Tibial artery (tissue), 4 donors: ENCODE measurements at regions not wholly inside any gene's neighbourhood (a gene's known extent, or its start where the extent isn't known, plus 50 kb on each side); places are given as distances from the start of the nearest gene placed in this dataset.

ENCODE experiments used
- DNase-seq, 2 donors: peaks; one replicate each; pipeline ENCODE4 v3.0.0-alpha.2; 2019
- H3K27ac ChIP-seq, 2 donors: fragments of 200-600 bp; sonication (generic) in 1 of 2; 1 replicate in 1 of 2; 2 replicates in 1 of 2; pipeline ENCODE4 v1.5.1; 2018 to 2019; ENCODE audit warnings: mild to moderate bottlenecking in 1 of 2
- H3K27me3 ChIP-seq, 2 donors: fragments of 200-600 bp; sonication (generic) in 1 of 2; one replicate each; pipeline versions ENCODE4 v1.5.1 to v1.6.0; 2016 to 2019
- H3K36me3 ChIP-seq, 3 donors: fragments of 200-600 bp; sonication (generic) in 2 of 3; one replicate each; pipeline ENCODE4 v1.5.1; 2016 to 2019; ENCODE audit warnings: mild to moderate bottlenecking in 2 of 3
- H3K4me1 ChIP-seq, 4 donors: fragments of 200-600 bp; sonication (generic) in 2 of 4; 1 replicate in 3 of 4; 2 replicates in 1 of 4; pipeline ENCODE4 v1.5.1; 2016 to 2019
- H3K4me3 ChIP-seq, 2 donors: fragments of 200-600 bp; sonication (generic) in 1 of 2; 1 replicate in 1 of 2; 2 replicates in 1 of 2; pipeline ENCODE4 v1.5.1; 2018 to 2019; ENCODE audit warnings: mild to moderate bottlenecking in 2 of 2
- H3K9me3 ChIP-seq, 3 donors: fragments of 200-600 bp; sonication (generic) in 1 of 3; one replicate each; pipeline ENCODE4 v1.5.1; 2016 to 2019
- intact Hi-C: fragments of 100-400 bp; cut with DNase I; formaldehyde crosslinking; loops from one replicate; pipeline ENCODE4 v1.15.0; 2023; ENCODE audit warnings: low total_unique reads
- TF ChIP-seq, protein P1 (sequence below), 2 experiments: fragments of 200-600 bp in 1 of 2; fragments of 450-650 bp in 1 of 2; IDR thresholded peaks; one replicate each; pipeline ENCODE4 v1.5.1; 2017 to 2019; ENCODE audit warnings: antibody characterized with exemption in 2 of 2, mild to moderate bottlenecking in 1 of 2, moderate library complexity in 1 of 2

DNA sequence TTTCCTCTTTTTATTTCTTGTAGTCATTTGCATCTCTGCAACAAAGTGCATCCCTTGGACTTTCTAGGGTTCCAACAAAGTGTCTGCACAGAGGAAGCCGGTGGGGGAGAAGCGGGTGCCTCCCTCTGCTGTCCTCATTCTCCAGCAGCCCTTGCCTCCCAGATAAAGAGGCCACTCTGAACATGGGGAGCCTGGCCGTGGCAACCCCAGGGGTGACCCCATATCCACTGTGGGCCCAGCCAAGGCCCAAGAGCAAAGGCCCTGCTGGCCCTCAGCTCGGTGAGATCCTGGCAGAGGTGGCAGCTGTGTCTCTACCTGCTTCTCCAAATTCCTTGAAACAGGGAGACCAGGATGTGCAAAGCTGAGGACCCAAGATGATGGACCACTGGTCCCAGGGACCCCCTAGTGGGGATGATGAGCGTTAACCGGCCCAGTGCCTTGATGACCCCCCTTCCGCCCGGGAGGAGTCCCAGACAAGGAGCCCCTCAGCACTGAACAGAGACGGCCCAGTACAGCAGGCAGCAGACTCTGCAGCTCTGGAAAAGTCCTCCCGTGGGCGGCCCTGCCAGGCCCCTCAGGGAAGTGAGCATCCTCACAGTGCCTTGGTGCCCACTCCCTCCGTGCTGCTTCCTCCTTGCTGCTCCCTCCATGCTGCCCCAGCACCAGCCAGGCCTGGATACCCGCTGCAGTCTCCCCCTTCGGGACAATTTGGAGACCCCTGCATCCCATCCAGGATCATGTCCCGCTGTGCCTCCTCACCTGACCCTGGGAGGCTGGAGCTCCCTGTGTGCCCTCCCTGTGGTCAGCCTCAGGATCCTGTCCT is 62.5 kb downstream of the MRPL36 start:
- TF ChIP-seq, protein P1, sequence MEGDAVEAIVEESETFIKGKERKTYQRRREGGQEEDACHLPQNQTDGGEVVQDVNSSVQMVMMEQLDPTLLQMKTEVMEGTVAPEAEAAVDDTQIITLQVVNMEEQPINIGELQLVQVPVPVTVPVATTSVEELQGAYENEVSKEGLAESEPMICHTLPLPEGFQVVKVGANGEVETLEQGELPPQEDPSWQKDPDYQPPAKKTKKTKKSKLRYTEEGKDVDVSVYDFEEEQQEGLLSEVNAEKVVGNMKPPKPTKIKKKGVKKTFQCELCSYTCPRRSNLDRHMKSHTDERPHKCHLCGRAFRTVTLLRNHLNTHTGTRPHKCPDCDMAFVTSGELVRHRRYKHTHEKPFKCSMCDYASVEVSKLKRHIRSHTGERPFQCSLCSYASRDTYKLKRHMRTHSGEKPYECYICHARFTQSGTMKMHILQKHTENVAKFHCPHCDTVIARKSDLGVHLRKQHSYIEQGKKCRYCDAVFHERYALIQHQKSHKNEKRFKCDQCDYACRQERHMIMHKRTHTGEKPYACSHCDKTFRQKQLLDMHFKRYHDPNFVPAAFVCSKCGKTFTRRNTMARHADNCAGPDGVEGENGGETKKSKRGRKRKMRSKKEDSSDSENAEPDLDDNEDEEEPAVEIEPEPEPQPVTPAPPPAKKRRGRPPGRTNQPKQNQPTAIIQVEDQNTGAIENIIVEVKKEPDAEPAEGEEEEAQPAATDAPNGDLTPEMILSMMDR (IDR thresholded peaks at IDR 0.05) = no peak
- H3K36me3 ChIP-seq = no peaks in the 10 kb centered on the region
- DNase-seq = peak in 1 of 2 donors; percentile 54
- no peak overlapping the region for H3K4me3 ChIP-seq
- intact Hi-C loops = no loop called here
- peaks cover 0 to 4% (median 0%) of the 10 kb centered on the region in 3 donors for H3K9me3 ChIP-seq
- H3K27ac ChIP-seq = no peak overlapping the region
- peaks cover 0 to 3% of the 10 kb centered on the region in 2 donors for H3K27me3 ChIP-seq
- H3K4me1 ChIP-seq = no peaks in the 10 kb centered on the region

DNA sequence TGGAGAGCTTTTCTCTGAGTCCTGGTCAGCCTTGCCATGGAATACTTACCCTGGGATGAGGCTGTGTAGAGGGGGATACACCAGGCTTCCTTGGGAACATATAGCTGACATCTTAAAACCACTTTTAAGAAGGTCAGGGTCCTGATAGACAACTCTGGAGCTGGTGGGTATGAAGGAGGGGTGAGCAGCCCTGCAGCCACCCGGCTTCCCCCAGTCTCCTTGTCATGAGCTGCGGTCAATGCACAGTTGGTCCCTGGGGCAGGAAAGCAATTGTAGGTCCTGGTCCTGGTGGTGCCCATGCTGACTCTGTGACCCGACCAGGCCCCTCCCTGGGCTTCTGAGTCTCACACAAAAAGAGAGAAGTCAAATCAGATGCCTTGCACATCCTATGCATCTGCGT is 63.6 kb downstream of the MRPL36 start:
- H3K27me3 ChIP-seq = peaks cover 0 to 3% of the 10 kb centered on the region in 2 donors
- H3K27ac ChIP-seq = no peak overlapping the region
- intact Hi-C loops = no loop called here
- peaks cover 0 to 4% (median 0%) of the 10 kb centered on the region in 3 donors for H3K9me3 ChIP-seq
- no peak for DNase-seq
- H3K4me3 ChIP-seq = no peak overlapping the region
- no peaks in the 10 kb centered on the region for H3K36me3 ChIP-seq
- TF ChIP-seq, protein P1 (IDR thresholded peaks at IDR 0.05) = no peak
- no peaks in the 10 kb centered on the region for H3K4me1 ChIP-seq

DNA sequence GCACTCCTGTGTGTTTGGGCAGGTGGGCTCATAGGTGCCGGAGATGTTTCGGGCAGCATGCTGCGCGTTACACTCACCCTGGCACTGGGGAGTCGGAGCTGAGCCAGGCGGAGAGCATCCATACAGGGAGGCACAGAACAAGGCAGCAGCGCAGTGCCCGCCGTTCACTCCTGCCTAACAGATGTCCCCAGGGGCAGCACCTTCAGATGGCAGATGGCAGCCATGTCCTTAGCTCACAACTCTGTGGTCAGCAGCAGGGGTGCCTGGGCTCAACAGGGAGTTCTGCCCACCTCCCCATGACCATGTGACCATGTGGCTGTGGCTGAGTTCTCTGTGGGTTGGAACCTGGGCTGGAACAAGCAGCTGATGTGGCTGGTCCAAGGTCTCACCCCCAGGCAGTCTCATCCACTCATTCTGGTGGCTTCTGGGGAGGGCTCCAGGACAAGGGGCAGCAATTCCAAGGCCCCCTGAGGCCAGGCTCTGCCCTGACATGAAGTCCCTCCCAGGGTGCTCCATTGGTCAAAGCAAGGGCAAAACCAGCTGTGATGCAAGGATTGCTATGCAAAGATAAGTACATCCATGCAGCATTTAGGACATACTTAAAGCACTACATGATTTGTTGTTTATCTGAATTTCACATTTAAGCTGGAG is 64.2 kb downstream of the MRPL36 start:
- no peaks in the 10 kb centered on the region for H3K36me3 ChIP-seq
- H3K27ac ChIP-seq = no peak overlapping the region
- no peak for DNase-seq
- no peak overlapping the region for H3K4me3 ChIP-seq
- intact Hi-C loops = no loop called here
- H3K4me1 ChIP-seq = no peaks in the 10 kb centered on the region
- peaks cover 0 to 4% (median 0%) of the 10 kb centered on the region in 3 donors for H3K9me3 ChIP-seq
- peaks cover 0 to 6% of the 10 kb centered on the region in 2 donors for H3K27me3 ChIP-seq
- TF ChIP-seq, protein P1 (IDR thresholded peaks at IDR 0.05) = no peak

DNA sequence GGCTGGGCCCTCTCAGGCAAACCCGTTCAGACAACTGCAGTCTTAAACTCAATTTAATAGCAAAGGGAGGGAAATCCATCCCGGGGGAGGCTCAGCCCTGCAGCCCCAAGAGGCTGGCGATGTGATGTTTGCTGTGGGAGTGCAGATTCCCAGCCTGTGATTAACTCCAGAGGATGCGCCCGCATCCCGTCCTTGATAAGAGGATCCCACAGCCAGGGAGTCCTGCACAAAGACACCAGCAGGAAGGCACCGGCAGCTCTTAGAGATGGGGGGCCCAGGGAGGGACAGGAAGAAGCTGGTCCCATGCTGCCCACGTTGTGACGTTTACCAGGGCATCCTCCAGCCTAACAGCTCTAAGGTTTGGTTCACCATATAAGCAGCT is 64.7 kb downstream of the MRPL36 start:
- no peaks in the 10 kb centered on the region for H3K4me1 ChIP-seq
- H3K9me3 ChIP-seq = peaks cover 0 to 4% (median 0%) of the 10 kb centered on the region in 3 donors
- no peaks in the 10 kb centered on the region for H3K36me3 ChIP-seq
- no peak for DNase-seq
- no peak overlapping the region for H3K27ac ChIP-seq
- TF ChIP-seq, protein P1 (IDR thresholded peaks at IDR 0.05) = no peak
- intact Hi-C loops = no loop called here
- peaks cover 0 to 8% of the 10 kb centered on the region in 2 donors for H3K27me3 ChIP-seq
- H3K4me3 ChIP-seq = no peak overlapping the region

DNA sequence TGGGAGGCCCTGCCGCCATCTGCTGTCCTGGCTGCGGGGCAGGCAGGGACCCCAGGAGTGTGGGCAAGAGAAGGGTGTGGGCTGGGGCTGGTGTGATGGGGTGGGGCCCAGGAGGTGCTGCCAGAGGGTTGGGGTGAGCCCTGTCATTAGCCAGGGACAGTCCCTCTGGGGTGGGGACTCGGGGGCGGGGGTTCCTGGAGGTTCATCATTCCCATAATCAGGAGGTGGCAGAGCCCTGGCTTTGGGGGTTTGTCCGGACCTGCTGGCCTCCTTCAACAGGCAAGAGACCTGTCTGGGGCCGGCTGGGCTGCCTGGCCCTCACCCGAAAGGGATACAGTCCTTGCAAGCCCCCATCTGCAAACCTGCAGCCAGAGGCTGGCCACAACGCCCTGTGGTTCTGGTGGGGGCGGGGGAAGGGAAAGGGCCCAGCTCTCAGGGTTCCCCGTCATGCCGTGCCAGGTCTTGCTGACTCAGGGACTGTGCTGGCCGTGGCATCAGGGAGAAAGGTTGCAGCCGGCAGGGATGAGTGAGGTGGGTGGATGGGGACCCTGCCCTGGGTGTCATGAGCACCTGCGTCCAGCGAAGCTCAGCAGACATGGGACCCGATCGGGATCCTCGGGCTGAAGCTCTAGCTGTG is 65.2 kb downstream of the MRPL36 start:
- H3K4me1 ChIP-seq = no peaks in the 10 kb centered on the region
- peaks cover 0 to 3% (median 0%) of the 10 kb centered on the region in 3 donors for H3K9me3 ChIP-seq
- H3K36me3 ChIP-seq = no peaks in the 10 kb centered on the region
- DNase-seq = no peak
- no peak overlapping the region for H3K4me3 ChIP-seq
- H3K27me3 ChIP-seq = peaks cover 0 to 8% of the 10 kb centered on the region in 2 donors
- intact Hi-C loops = no loop called here
- no peak overlapping the region for H3K27ac ChIP-seq
- TF ChIP-seq, protein P1 (IDR thresholded peaks at IDR 0.05) = no peak
